Prostate gland (tissue), 2 donors: ENCODE measurements at regions not wholly inside any gene's neighbourhood (a gene's known extent, or its start where the extent isn't known, plus 50 kb on each side); places are given as distances from the start of the nearest gene placed in this dataset.

Experiments
- CTCF ChIP-seq, 4 experiments: fragments of 200-600 bp in 2 of 4; fragments of 450-650 bp in 2 of 4; sonication (generic) in 2 of 4; IDR thresholded peaks; 1 replicate in 3 of 4; 2 replicates in 1 of 4; pipeline ENCODE4 v1.5.1; 2016 to 2019; ENCODE audit warnings: antibody characterized with exemption in 4 of 4, mild to moderate bottlenecking in 2 of 4, moderate library complexity in 2 of 4
- POLR2A ChIP-seq: fragments of 450-650 bp; IDR thresholded peaks from one replicate; pipeline ENCODE4 v1.6.1; 2016; ENCODE audit warnings: antibody characterized with exemption, mild to moderate bottlenecking
- POLR2AphosphoS5 ChIP-seq: sonication (generic); formaldehyde crosslinking; IDR thresholded peaks from one replicate; pipeline ENCODE4 v1.6.1; 2017; ENCODE audit warnings: antibody characterized with exemption

GRCh38 chr4:137293281-137293680, 239.0 kb downstream of the PCDH18 start:
- TF ChIP-seq CTCF (IDR thresholded peaks at IDR 0.05) (no peak), POLR2A (no peak), POLR2AphosphoS5 (no peak)
